PC-3 (cell line): ENCODE measurements at regions not wholly inside any gene's neighbourhood (a gene's known extent, or its start where the extent isn't known, plus 50 kb on each side); places are given as distances from the start of the nearest gene placed in this dataset.

Experiments
- EZH2 ChIP-seq: fragments of 300-600 bp; sonication (generic); IDR thresholded peaks from one replicate; pipeline ENCODE4 v1.6.1; 2017; ENCODE audit warnings: antibody characterized with exemption, mild to moderate bottlenecking, low read length; ENCODE audit not compliant: unreplicated experiment
- EZH2phosphoT487 ChIP-seq: fragments of 300-600 bp; sonication (generic); IDR thresholded peaks from 2 replicates; pipeline ENCODE4 v1.6.1; 2018; ENCODE audit warnings: mild to moderate bottlenecking, antibody characterized with exemption, low read length, borderline replicate concordance
- TF ChIP-seq, protein P1 (sequence below): fragments of 300-600 bp; sonication (generic); conservative IDR thresholded peaks from 2 replicates; pipeline ENCODE4 v1.5.1; 2017; ENCODE audit warnings: antibody characterized with exemption, low read depth, mild to moderate bottlenecking, low read length

DNA sequence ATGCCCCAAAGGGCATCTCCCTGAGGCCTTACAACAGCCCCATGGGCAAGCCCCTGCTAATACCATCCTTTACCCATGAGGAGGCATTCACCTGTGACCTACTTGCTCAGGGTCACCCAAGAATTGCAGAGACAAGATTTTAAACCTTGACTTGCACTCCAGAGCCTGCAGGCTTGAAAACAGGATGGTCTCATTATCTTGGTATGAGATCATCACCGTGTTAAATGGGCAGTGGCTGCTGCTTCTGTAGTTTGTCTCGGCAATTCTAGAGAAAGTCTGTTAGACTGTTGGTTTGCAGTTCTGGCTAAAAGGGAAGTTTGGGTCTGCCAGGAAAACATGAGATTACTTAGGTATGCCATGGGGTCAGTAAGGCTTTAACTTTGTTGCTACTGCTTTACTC is 698.9 kb downstream of the GALR1 start:
- TF ChIP-seq EZH2phosphoT487 (no peak), EZH2 (no peak)
- TF ChIP-seq, protein P1, sequence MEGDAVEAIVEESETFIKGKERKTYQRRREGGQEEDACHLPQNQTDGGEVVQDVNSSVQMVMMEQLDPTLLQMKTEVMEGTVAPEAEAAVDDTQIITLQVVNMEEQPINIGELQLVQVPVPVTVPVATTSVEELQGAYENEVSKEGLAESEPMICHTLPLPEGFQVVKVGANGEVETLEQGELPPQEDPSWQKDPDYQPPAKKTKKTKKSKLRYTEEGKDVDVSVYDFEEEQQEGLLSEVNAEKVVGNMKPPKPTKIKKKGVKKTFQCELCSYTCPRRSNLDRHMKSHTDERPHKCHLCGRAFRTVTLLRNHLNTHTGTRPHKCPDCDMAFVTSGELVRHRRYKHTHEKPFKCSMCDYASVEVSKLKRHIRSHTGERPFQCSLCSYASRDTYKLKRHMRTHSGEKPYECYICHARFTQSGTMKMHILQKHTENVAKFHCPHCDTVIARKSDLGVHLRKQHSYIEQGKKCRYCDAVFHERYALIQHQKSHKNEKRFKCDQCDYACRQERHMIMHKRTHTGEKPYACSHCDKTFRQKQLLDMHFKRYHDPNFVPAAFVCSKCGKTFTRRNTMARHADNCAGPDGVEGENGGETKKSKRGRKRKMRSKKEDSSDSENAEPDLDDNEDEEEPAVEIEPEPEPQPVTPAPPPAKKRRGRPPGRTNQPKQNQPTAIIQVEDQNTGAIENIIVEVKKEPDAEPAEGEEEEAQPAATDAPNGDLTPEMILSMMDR: no peak
